ENCODE measurements at regions not wholly inside any gene's neighbourhood (a gene's known extent, or its start where the extent isn't known, plus 50 kb on each side); places are given as distances from the start of the nearest gene placed in this dataset.

GRCh38 chr7:46170792-46171191 lies 249.7 kb upstream of the IGFBP3 start:
- ATAC-seq (no peak), FAIRE-seq (no peak), DNase-seq (ENCODE audit: low read depth, low spot score) (no peak)
- in situ Hi-C loops (cut with MboI) (no loop called here), intact Hi-C loops (cut with micrococcal nuclease; ENCODE audit: unreplicated experiment) (no loop called here)
- no peak overlapping the region for H3K27ac ChIP-seq (ENCODE audit: control insufficient read depth, insufficient read depth)
- SMC1A ChIA-PET (ENCODE audit: uncharacterized antibody, unreplicated experiment): no interaction called here
- no peaks in the 10 kb centered on the region for H4K20me1 ChIP-seq (ENCODE audit: control insufficient read depth, insufficient read depth)
- H3K36me3 ChIP-seq (ENCODE audit: control insufficient read depth in 2 of 2, insufficient read depth in 2 of 2, low read length in 1 of 2): no peaks in the 10 kb centered on the region
- RAD21 ChIA-PET (ENCODE audit: unreplicated experiment): no interaction called here
- 0% methylated on average over 1 of the region's 1 CpG for WGBS (ENCODE audit: insufficient coverage, insufficient replicate concordance, low lambda C conversion rate, missing lambda C conversion rate)
- no peaks in the 10 kb centered on the region for H3K79me2 ChIP-seq (ENCODE audit: control insufficient read depth, insufficient read depth, low read length)
- H3K4me2 ChIP-seq (ENCODE audit: control insufficient read depth, insufficient read depth): no peak overlapping the region
- CTCF ChIA-PET: no interaction called here
- H3K4me3 ChIP-seq: no peak overlapping the region
- no peak overlapping the region for H3K9ac ChIP-seq (ENCODE audit: control insufficient read depth, insufficient read depth, low read length)
- POLR2A ChIA-PET: no interaction called here
- TF ChIP-seq SMC3 (IDR thresholded peaks at IDR 0.05; ENCODE audit: borderline replicate concordance, low read length): no peak
- no peak for TF ChIP-seq POLR2AphosphoS2 (IDR thresholded peaks at IDR 0.05; ENCODE audit: low read depth, low read length)
- TF ChIP-seq TCF7 (IDR thresholded peaks at IDR 0.05; ENCODE audit: borderline replicate concordance): no peak
- no peak for TF ChIP-seq RELA (IDR thresholded peaks at IDR 0.05; ENCODE audit: borderline replicate concordance, partially characterized antibody)
- TF ChIP-seq SMAD5 (IDR thresholded peaks at IDR 0.05; ENCODE audit: low read depth): no peak
- no peak for TF ChIP-seq HDGF (IDR thresholded peaks at IDR 0.05)
- no peak for TF ChIP-seq FOXK2 (IDR thresholded peaks at IDR 0.05)
- no peak for TF ChIP-seq STAT3 (IDR thresholded peaks at IDR 0.05; ENCODE audit: low read depth, low read length)
- no peak for TF ChIP-seq CHD2 (IDR thresholded peaks at IDR 0.05; ENCODE audit: borderline replicate concordance, low read depth, low read length)
- TF ChIP-seq TCF3 (IDR thresholded peaks at IDR 0.05; ENCODE audit: borderline replicate concordance, insufficient read depth, low read depth, low read length): no peak
- TF ChIP-seq ZNF622 (IDR thresholded peaks at IDR 0.05): no peak
- TF ChIP-seq JUNB (IDR thresholded peaks at IDR 0.05): no peak
- TF ChIP-seq, protein P1, sequence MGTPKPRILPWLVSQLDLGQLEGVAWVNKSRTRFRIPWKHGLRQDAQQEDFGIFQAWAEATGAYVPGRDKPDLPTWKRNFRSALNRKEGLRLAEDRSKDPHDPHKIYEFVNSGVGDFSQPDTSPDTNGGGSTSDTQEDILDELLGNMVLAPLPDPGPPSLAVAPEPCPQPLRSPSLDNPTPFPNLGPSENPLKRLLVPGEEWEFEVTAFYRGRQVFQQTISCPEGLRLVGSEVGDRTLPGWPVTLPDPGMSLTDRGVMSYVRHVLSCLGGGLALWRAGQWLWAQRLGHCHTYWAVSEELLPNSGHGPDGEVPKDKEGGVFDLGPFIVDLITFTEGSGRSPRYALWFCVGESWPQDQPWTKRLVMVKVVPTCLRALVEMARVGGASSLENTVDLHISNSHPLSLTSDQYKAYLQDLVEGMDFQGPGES (IDR thresholded peaks at IDR 0.05): no peak
- no peak for TF ChIP-seq IRF4 (IDR thresholded peaks at IDR 0.05; ENCODE audit: low read depth, low read length)
- no peaks in the 10 kb centered on the region for H3K27me3 ChIP-seq (replicated peaks in 1 of 2; ENCODE audit: control insufficient read depth in 2 of 2, insufficient read depth in 2 of 2, low read length in 1 of 2)
- H2AFZ ChIP-seq (ENCODE audit: control insufficient read depth, low read depth, low read length): no peak overlapping the region
- no peaks in the 10 kb centered on the region for H3K4me1 ChIP-seq (ENCODE audit: control insufficient read depth, insufficient read depth, low read length)
- no peaks in the 10 kb centered on the region for H3K9me3 ChIP-seq (replicated peaks; ENCODE audit: control insufficient read depth, insufficient read depth, low read length)
- BruUV-seq (replicated peaks): no TSS peak
